MCF 10A (cell line): ENCODE measurements at regions not wholly inside any gene's neighbourhood (a gene's known extent, or its start where the extent isn't known, plus 50 kb on each side); places are given as distances from the start of the nearest gene placed in this dataset.

Experiments
- BruUV-seq: library from RNA; stranded (reverse); fragments of 400-500 nt; replicated peaks from 2 replicates; lab custom pipeline; 2021; lab: Mats Ljungman, UMichigan
- CTCF ChIA-PET: fragments of 300-600 bp; sonication (Branson Sonifier 250); formaldehyde crosslinking; extraction: SDS; loops from one replicate; lab custom pipeline; 2021; ENCODE audit warnings: antibody characterized with exemption, inconsistent platforms; lab: Yijun Ruan, JAX
- POLR2A ChIA-PET: fragments of 300-600, 350-650 bp; sonication (Branson Sonifier 250); formaldehyde crosslinking; extraction: SDS; loops from one replicate; lab custom pipeline; 2020; ENCODE audit warnings: antibody characterized with exemption, inconsistent platforms; lab: Yijun Ruan, JAX
- DNase-seq: peaks from one replicate; pipeline ENCODE4 v3.0.0-alpha.2; 2018; ENCODE audit not compliant: unreplicated experiment
- H3K27ac Mint-ChIP-seq: one replicate; pipeline ENCODE4 v1.8.0; 2022; ENCODE audit warnings: mild to moderate bottlenecking, low read depth, mixed read lengths; ENCODE audit not compliant: unreplicated experiment
- H3K27me3 Mint-ChIP-seq: one replicate; pipeline ENCODE4 v1.8.0; 2022; ENCODE audit warnings: mixed read lengths; ENCODE audit not compliant: insufficient read depth, unreplicated experiment
- H3K36me3 Mint-ChIP-seq: one replicate; pipeline ENCODE4 v1.8.0; 2022; ENCODE audit warnings: mild to moderate bottlenecking, moderate library complexity, mixed read lengths; ENCODE audit not compliant: insufficient read depth, unreplicated experiment
- H3K4me1 Mint-ChIP-seq: one replicate; pipeline ENCODE4 v1.8.0; 2022; ENCODE audit warnings: mixed read lengths; ENCODE audit not compliant: insufficient read depth, unreplicated experiment
- H3K4me3 Mint-ChIP-seq: one replicate; pipeline ENCODE4 v1.8.0; 2022; ENCODE audit warnings: mild to moderate bottlenecking, moderate library complexity, mixed read lengths; ENCODE audit not compliant: unreplicated experiment
- H3K9me3 Mint-ChIP-seq: one replicate; pipeline ENCODE4 v1.8.0; 2022; ENCODE audit warnings: mixed read lengths; ENCODE audit not compliant: unreplicated experiment
- CTCF ChIP-seq: fragments of 200-600 bp; IDR thresholded peaks from one replicate; pipeline ENCODE4 v1.8.0; 2022; ENCODE audit warnings: antibody characterized with exemption, mild to moderate bottlenecking; ENCODE audit not compliant: unreplicated experiment
- intact Hi-C: fragments of 100-400 bp; cut with micrococcal nuclease; formaldehyde crosslinking; loops from 2 replicates; pipeline ENCODE4 v1.14.1; 2022

GRCh38 chr11:95586661-95587060 is 202.9 kb downstream of the FAM76B start:
- Mint-ChIP-seq H3K4me3 (no peak overlapping the region), H3K9me3 (no peaks in the 10 kb centered on the region), H3K36me3 (no peaks in the 10 kb centered on the region), H3K27ac (no peak overlapping the region), H3K27me3 (no peaks in the 10 kb centered on the region), H3K4me1 (peaks cover 11% of the 10 kb centered on the region)
- DNase-seq = no peak
- ChIA-PET POLR2A (no interaction called here), CTCF (interaction anchor here (0.5 to 0.7 kb wide), 2 partner anchors 41 to 250 kb away, joined by 3 to 4 read pairs; no protein-coding TSS in a partner anchor)
- no TSS peak for BruUV-seq
- intact Hi-C loops = no loop called here
- TF ChIP-seq CTCF = no peak

GRCh38 chr11:95586155-95586554 is 203.4 kb downstream of the FAM76B start:
- BruUV-seq = no TSS peak
- CTCF ChIA-PET = interaction anchor here (0.5 to 0.7 kb wide), 3 partner anchors 41 to 709 kb away, joined by 3 to 4 read pairs (median 3); no protein-coding TSS in a partner anchor
- Mint-ChIP-seq H3K9me3 (no peaks in the 10 kb centered on the region), H3K27ac (no peak overlapping the region), H3K4me1 (peaks cover 11% of the 10 kb centered on the region), H3K4me3 (no peak overlapping the region), H3K27me3 (no peaks in the 10 kb centered on the region), H3K36me3 (no peaks in the 10 kb centered on the region)
- intact Hi-C loops = no loop called here
- DNase-seq = no peak
- POLR2A ChIA-PET = no interaction called here
- no peak for TF ChIP-seq CTCF

- no TSS peak for BruUV-seq
- CTCF ChIA-PET = interaction anchor here (0.6 kb wide), 1 partner anchor 709 kb away, joined by 3 read pairs; no protein-coding TSS in a partner anchor
- no peaks in the 10 kb centered on the region for H3K36me3 Mint-ChIP-seq
- no peaks in the 10 kb centered on the region for H3K27me3 Mint-ChIP-seq
- H3K27ac Mint-ChIP-seq = no peak overlapping the region
- DNase-seq = no peak
- POLR2A ChIA-PET = no interaction called here
- H3K9me3 Mint-ChIP-seq = no peaks in the 10 kb centered on the region
- intact Hi-C loops = no loop called here
- H3K4me1 Mint-ChIP-seq = peaks cover 11% of the 10 kb centered on the region
- TF ChIP-seq CTCF = no peak
- H3K4me3 Mint-ChIP-seq = no peak overlapping the region
Observed at GRCh38 chr11:95585752-95586077, 203.9 kb downstream of the FAM76B start.

GRCh38 chr11:95585069-95585751 is 204.4 kb downstream of the FAM76B start:
- no peak for DNase-seq
- Mint-ChIP-seq H3K36me3 (no peaks in the 10 kb centered on the region), H3K9me3 (no peaks in the 10 kb centered on the region), H3K27ac (peak overlapping the region; percentile 43), H3K27me3 (no peaks in the 10 kb centered on the region), H3K4me1 (peaks cover 11% of the 10 kb centered on the region), H3K4me3 (no peak overlapping the region)
- CTCF ChIA-PET = no interaction called here
- intact Hi-C loops = no loop called here
- TF ChIP-seq CTCF = no peak
- BruUV-seq = no TSS peak
- POLR2A ChIA-PET = no interaction called here
